Uterus (tissue), 2 donors: ENCODE measurements at regions not wholly inside any gene's neighbourhood (a gene's known extent, or its start where the extent isn't known, plus 50 kb on each side); places are given as distances from the start of the nearest gene placed in this dataset.
"Not testable (repeated sequence)": the region's sequence is repeated elsewhere in the genome, so short reads cannot be mapped to it uniquely, and the experiment has no call there.

Experiments used
- CTCF ChIP-seq, 4 experiments: fragments of 200-600 bp in 2 of 4; fragments of 450-650 bp in 2 of 4; sonication (generic) in 2 of 4; IDR thresholded peaks; one replicate each; pipeline ENCODE4 v1.5.1; 2016 to 2019; ENCODE audit warnings: antibody characterized with exemption in 4 of 4, mild to moderate bottlenecking in 2 of 4, moderate library complexity in 1 of 4
- POLR2A ChIP-seq, 2 donors: fragments of 450-650 bp; IDR thresholded peaks; one replicate each; pipeline ENCODE4 v1.6.1; 2016; ENCODE audit warnings: antibody characterized with exemption in 2 of 2, mild to moderate bottlenecking in 1 of 2, moderate library complexity in 1 of 2

GRCh38 chr7:35921338-35921737, 120.5 kb downstream of the SEPTIN7 start:
- not testable (repeated sequence) for TF ChIP-seq CTCF, POLR2A (IDR thresholded peaks at IDR 0.05)
